CD4-positive, alpha-beta T cell treated with Interleukin-6 at 100 ng/mL for 8 hours (primary cell): ENCODE measurements at regions not wholly inside any gene's neighbourhood (a gene's known extent, or its start where the extent isn't known, plus 50 kb on each side); places are given as distances from the start of the nearest gene placed in this dataset.
"Not testable (repeated sequence)": the region's sequence is repeated elsewhere in the genome, so short reads cannot be mapped to it uniquely, and the experiment has no call there.

Experiments used
- DNase-seq: peaks from one replicate; pipeline ENCODE4 v3.0.0-alpha.2; 2020; ENCODE audit warnings: mixed read lengths, low spot score

GRCh38 chr14:55767286-55767685, 187.3 kb downstream of the KTN1 start:
- DNase-seq = no peak

- DNase-seq = no peak
Measured at GRCh38 chr14:55769877-55770276, 189.9 kb downstream of the KTN1 start.

GRCh38 chr14:55771242-55771981, 191.4 kb downstream of the KTN1 start:
- no peak for DNase-seq

GRCh38 chr14:55772486-55772885, 192.5 kb downstream of the KTN1 start:
- DNase-seq = no peak

- DNase-seq = no peak
Measured at GRCh38 chr14:55773312-55773711, 193.3 kb downstream of the KTN1 start.

- no peak for DNase-seq
Measured at GRCh38 chr14:55773984-55774545, 194.1 kb downstream of the KTN1 start.

GRCh38 chr14:55777877-55778276, 197.9 kb downstream of the KTN1 start:
- DNase-seq = no peak

GRCh38 chr14:55780156-55780946, 200.3 kb downstream of the KTN1 start:
- no peak for DNase-seq

- DNase-seq = no peak
Measured at GRCh38 chr14:55781046-55781445, 201.0 kb downstream of the KTN1 start.

- no peak for DNase-seq
Measured at GRCh38 chr14:55782166-55782565, 202.2 kb downstream of the KTN1 start.

GRCh38 chr14:55789406-55789805, 209.4 kb downstream of the KTN1 start:
- DNase-seq = no peak

- no peak for DNase-seq
Measured at GRCh38 chr14:55794655-55795595, 214.9 kb downstream of the KTN1 start.

GRCh38 chr14:55796513-55796912, 216.5 kb downstream of the KTN1 start:
- not testable (repeated sequence) for DNase-seq

GRCh38 chr14:55798406-55798805, 218.4 kb downstream of the KTN1 start:
- DNase-seq = no peak

GRCh38 chr14:55799508-55800095, 219.6 kb downstream of the KTN1 start:
- no peak for DNase-seq

- no peak for DNase-seq
Measured at GRCh38 chr14:55800156-55800785, 220.3 kb downstream of the KTN1 start.

GRCh38 chr14:55801121-55801520, 221.1 kb downstream of the KTN1 start:
- DNase-seq = no peak

- DNase-seq = peak; percentile 10
Measured at GRCh38 chr14:55802986-55803872, 223.2 kb downstream of the KTN1 start.

GRCh38 chr14:55803873-55804553, 224.0 kb downstream of the KTN1 start:
- no peak for DNase-seq
